ENCODE measurements at regions not wholly inside any gene's neighbourhood (a gene's known extent, or its start where the extent isn't known, plus 50 kb on each side); places are given as distances from the start of the nearest gene placed in this dataset.

- Histone ChIP-seq H2BK120ac (ENCODE audit: low read depth, low read length) (no peak overlapping the region), H3K56ac (ENCODE audit: extremely low read depth, insufficient read depth, low read length) (no peak overlapping the region), H2AK5ac (ENCODE audit: low read depth, low read length) (no peak overlapping the region), H3K4me3 (ENCODE audit: insufficient read depth, low read depth, low read length) (no peak overlapping the region), H4K20me1 (ENCODE audit: insufficient read depth, low read length) (no peaks in the 10 kb centered on the region), H3K23ac (ENCODE audit: low read depth, low read length) (no peak overlapping the region), H2AK9ac (replicated peaks; ENCODE audit: low read depth, low read length, poor library complexity) (no peak overlapping the region), H3K79me1 (ENCODE audit: low read depth in 1 of 2, low read length in 2 of 2) (no peaks in the 10 kb centered on the region), H4K91ac (ENCODE audit: insufficient read depth, low read depth, low read length) (no peak overlapping the region), H3K9ac (ENCODE audit: low read depth, low read length) (no peak overlapping the region), H2AFZ (replicated peaks; ENCODE audit: low read length, poor library complexity) (no peak overlapping the region), H3K14ac (replicated peaks; ENCODE audit: low read depth, low read length) (no peak overlapping the region), H3K18ac (ENCODE audit: low read depth, low read length) (no peak overlapping the region), H3K27ac (ENCODE audit: insufficient read depth, low read length) (no peak overlapping the region), H2BK5ac (ENCODE audit: low read depth, low read length, poor library complexity, severe bottlenecking) (no peak overlapping the region), H3K4ac (ENCODE audit: low read depth, low read length) (no peak overlapping the region), H4K8ac (ENCODE audit: low read depth in 2 of 2, low read length in 2 of 2) (no peak overlapping the region), H3K9me1 (ENCODE audit: insufficient read depth, low read length) (no peaks in the 10 kb centered on the region), H2BK15ac (ENCODE audit: low read depth, low read length) (no peak overlapping the region), H3K4me1 (ENCODE audit: control insufficient read depth, insufficient read depth, low read length) (no peaks in the 10 kb centered on the region), H3K27me3 (ENCODE audit: control insufficient read depth, insufficient read depth, low read length) (no peaks in the 10 kb centered on the region), H3K36me3 (ENCODE audit: control insufficient read depth, insufficient read depth, low read length) (no peaks in the 10 kb centered on the region), H2BK20ac (ENCODE audit: low read depth, low read length) (no peak overlapping the region), H3K4me2 (ENCODE audit: low read depth, low read length) (no peak overlapping the region), H3K9me3 (ENCODE audit: control insufficient read depth, insufficient read depth, low read length) (peaks cover 15% of the 10 kb centered on the region; the same call in 1 of the 2 replicates), H4K5ac (ENCODE audit: low read depth, low read length) (no peak overlapping the region)
- TF ChIP-seq CTCF (conservative IDR thresholded peaks at IDR 0.05; ENCODE audit: low read depth, low read length) (no peak), USF2 (IDR thresholded peaks at IDR 0.05; ENCODE audit: low read depth, low read length) (no peak), ELK1 (IDR thresholded peaks at IDR 0.05; ENCODE audit: borderline replicate concordance, low read depth, low read length) (no peak), POLR2A (IDR thresholded peaks at IDR 0.05; ENCODE audit: low read depth, low read length) (no peak), FOS (IDR thresholded peaks at IDR 0.05; ENCODE audit: low read depth, low read length) (no peak), RAD21 (IDR thresholded peaks at IDR 0.05; ENCODE audit: low read length) (no peak), MXI1 (IDR thresholded peaks at IDR 0.05; ENCODE audit: borderline replicate concordance, low read depth, low read length) (no peak), CHD1 (IDR thresholded peaks at IDR 0.05; ENCODE audit: low read depth, low read length) (no peak), RCOR1 (IDR thresholded peaks at IDR 0.05; ENCODE audit: insufficient replicate concordance, low read length) (no peak), MAZ (IDR thresholded peaks at IDR 0.05; ENCODE audit: borderline replicate concordance, low read depth, low read length) (no peak), RFX5 (IDR thresholded peaks at IDR 0.05; ENCODE audit: low read depth, low read length) (no peak), MAFK (IDR thresholded peaks at IDR 0.05; ENCODE audit: low read depth, low read length) (no peak), CEBPB (IDR thresholded peaks at IDR 0.05; ENCODE audit: low read depth, low read length) (no peak), SMC3 (IDR thresholded peaks at IDR 0.05; ENCODE audit: low read depth, low read length) (no peak), NFE2L2 (IDR thresholded peaks at IDR 0.05; ENCODE audit: low read depth, low read length) (no peak), BHLHE40 (IDR thresholded peaks at IDR 0.05; ENCODE audit: low read depth, low read length) (no peak)
- ChIA-PET POLR2A (ENCODE audit: unreplicated experiment) (no interaction called here), CTCF (no interaction called here)
- WGBS, 2 experiments (ENCODE audit: extremely low coverage in 2 of 2, insufficient read length in 1 of 2), result no CpG with 5 or more reads among the region's 17 CpGs
- DNase-seq, result no peak
- no peak for ATAC-seq (ENCODE audit: low read depth)
- in situ Hi-C loops (cut with MboI; ENCODE audit: low sequenced_read_pairs) (no loop called here), dilution Hi-C loops (cut with HindIII; ENCODE audit: low sequenced_read_pairs, unreplicated experiment) (no loop called here), intact Hi-C loops (cut with micrococcal nuclease) (no loop called here)
- BruUV-seq (replicated peaks), result no TSS peak
These were observed 712.1 kb downstream of the CDH9 start for GRCh38 chr5:26326153-26326759.

Measured in IMR-90 (cell line).